GM12878 (cell line): ENCODE measurements at regions not wholly inside any gene's neighbourhood (a gene's known extent, or its start where the extent isn't known, plus 50 kb on each side); places are given as distances from the start of the nearest gene placed in this dataset.

ENCODE experiments used
- ATAC-seq: fragments of 200-7000 bp; cut with Tn5 transposase; 3 replicates; pipeline ENCODE4 v1.9.1; 2020; ENCODE audit warnings: mild to moderate bottlenecking, moderate library complexity
- BruUV-seq: library from RNA; stranded (reverse); fragments of 400-500 nt; replicated peaks from 2 replicates; lab custom pipeline; 2021; lab: Mats Ljungman, UMichigan
- CTCF ChIA-PET: fragments of 300-600 bp; sonication (Branson Sonifier 250); formaldehyde crosslinking; extraction: SDS; loops from one replicate; lab custom pipeline; 2021; ENCODE audit warnings: inconsistent platforms; lab: Yijun Ruan, JAX
- POLR2A ChIA-PET: fragments of 350-600 bp; formaldehyde crosslinking; extraction: SDS; loops from one replicate; lab custom pipeline; 2021; ENCODE audit warnings: inconsistent platforms; lab: Charles Lee
- RAD21 ChIA-PET: fragments of 300-600 bp; sonication (Branson Sonifier 250); formaldehyde crosslinking; loops from one replicate; lab custom pipeline; 2023; ENCODE audit warnings: antibody characterized with exemption; ENCODE audit not compliant: unreplicated experiment; lab: Charles Lee
- SMC1A ChIA-PET: fragments of 300-600 bp; sonication (Branson Sonifier 250); formaldehyde crosslinking; loops from one replicate; lab custom pipeline; 2023; ENCODE audit not compliant: unreplicated experiment, uncharacterized antibody; lab: Charles Lee
- DNase-seq: peaks from one replicate; pipeline ENCODE4 v3.0.0-alpha.2; 2011; ENCODE audit warnings: low read depth, low spot score
- FAIRE-seq: peaks from 3 replicates; lab custom pipeline; 2011; peaks lifted over from hg19 to GRCh38; lab: Jason Lieb, UNC
- H2AFZ ChIP-seq: 2 replicates; pipeline ENCODE4 v1.6.0; 2011; ENCODE audit warnings: low read depth, low read length, control low read depth; ENCODE audit not compliant: control insufficient read depth
- H3K27ac ChIP-seq: 2 replicates; pipeline ENCODE4 v1.5.1; 2011; ENCODE audit warnings: control low read depth; ENCODE audit not compliant: control insufficient read depth, insufficient read depth
- H3K27me3 ChIP-seq, 2 experiments: replicated peaks in 1 of 2; 2 replicates each; pipeline versions ENCODE4 v1.6.0 to v1.6.1; 2011; ENCODE audit warnings: low read length in 1 of 2; ENCODE audit not compliant: control insufficient read depth in 2 of 2, insufficient read depth in 2 of 2
- H3K36me3 ChIP-seq, 2 experiments: 2 replicates each; pipeline ENCODE4 v1.5.1; 2011; ENCODE audit warnings: low read length in 1 of 2; ENCODE audit not compliant: control insufficient read depth in 2 of 2, insufficient read depth in 2 of 2
- H3K4me1 ChIP-seq: 2 replicates; pipeline ENCODE4 v1.6.1; 2011; ENCODE audit warnings: mild to moderate bottlenecking, low read length, moderate library complexity, mixed read lengths; ENCODE audit not compliant: control insufficient read depth, insufficient read depth
- H3K4me2 ChIP-seq: 2 replicates; pipeline ENCODE4 v1.6.0; 2011; ENCODE audit warnings: control low read depth; ENCODE audit not compliant: control insufficient read depth, insufficient read depth
- H3K4me3 ChIP-seq: fragments of 200-600 bp; sonication (generic); 2 replicates; pipeline ENCODE4 v1.5.1; 2016
- H3K79me2 ChIP-seq: 2 replicates; pipeline ENCODE4 v1.6.0; 2011; ENCODE audit warnings: low read length; ENCODE audit not compliant: control insufficient read depth, insufficient read depth
- H3K9ac ChIP-seq: 2 replicates; pipeline ENCODE4 v1.8.0; 2011; ENCODE audit warnings: low read length, control low read depth, mixed read lengths; ENCODE audit not compliant: control insufficient read depth, insufficient read depth
- H3K9me3 ChIP-seq: replicated peaks from 3 replicates; pipeline ENCODE4 v1.5.1; 2011; ENCODE audit warnings: mild to moderate bottlenecking, low read length; ENCODE audit not compliant: control insufficient read depth, insufficient read depth
- H4K20me1 ChIP-seq: 2 replicates; pipeline ENCODE4 v1.6.0; 2011; ENCODE audit not compliant: control insufficient read depth, insufficient read depth
- BRCA1 ChIP-seq: IDR thresholded peaks from 2 replicates; pipeline ENCODE4 v1.6.1; 2011; ENCODE audit warnings: low read depth, low read length, improper control_type of control experiment
- POLR2AphosphoS5 ChIP-seq: IDR thresholded peaks from 2 replicates; pipeline ENCODE4 v1.6.1; 2011; ENCODE audit warnings: mild to moderate bottlenecking, low read length, inconsistent platforms
- SREBF1 ChIP-seq: IDR thresholded peaks from 2 replicates; pipeline ENCODE4 v1.6.1; 2012; ENCODE audit warnings: mild to moderate bottlenecking, low read length
- STAT1 ChIP-seq: fragments of 450-650 bp; conservative IDR thresholded peaks from 2 replicates; pipeline ENCODE4 v1.6.1; 2014; ENCODE audit warnings: antibody characterized with exemption, mild to moderate bottlenecking
- TBL1XR1 ChIP-seq: IDR thresholded peaks from 2 replicates; pipeline ENCODE4 v1.6.1; 2012; ENCODE audit warnings: low read depth, low read length, improper control_type of control experiment
- ZNF384 ChIP-seq: IDR thresholded peaks from 2 replicates; pipeline ENCODE4 v1.6.1; 2012; ENCODE audit warnings: low read depth, mild to moderate bottlenecking, low read length, improper control_type of control experiment, borderline replicate concordance
- WGBS: methylation state at CpG from one replicate; pipeline ENCODE4 v1.1.6; 2016; ENCODE audit warnings: low lambda C conversion rate; ENCODE audit not compliant: insufficient replicate concordance, insufficient coverage; ENCODE audit errors: missing lambda C conversion rate; 5-methylcytosine and 5-hydroxymethylcytosine counted together
- in situ Hi-C: fragments of 300-500 bp; cut with MboI; formaldehyde crosslinking; loops from 9 replicates; pipeline ENCODE4 v1.14.3; 2018; ENCODE audit warnings: mixed read lengths
- intact Hi-C: fragments of 100-400 bp; cut with micrococcal nuclease; formaldehyde crosslinking; loops from one replicate; pipeline ENCODE4 v1.14.2; 2022; ENCODE audit not compliant: unreplicated experiment
- TF ChIP-seq, protein P1 (sequence below): fragments of 450-650 bp; IDR thresholded peaks from 2 replicates; pipeline ENCODE4 v1.6.1; 2017; ENCODE audit warnings: antibody characterized with exemption, mild to moderate bottlenecking, moderate library complexity
- TF ChIP-seq, protein P2 (sequence below): IDR thresholded peaks from 2 replicates; pipeline ENCODE4 v1.6.1; 2011; ENCODE audit warnings: borderline replicate concordance, low read depth, mild to moderate bottlenecking, moderate library complexity, mixed read lengths, low read length; ENCODE audit not compliant: insufficient read depth; ENCODE audit errors: extremely low read length
- TF ChIP-seq, protein P3 (sequence below): fragments of 450-650 bp; IDR thresholded peaks from 2 replicates; pipeline ENCODE4 v1.6.1; 2018; ENCODE audit warnings: mild to moderate bottlenecking, low read depth, moderate library complexity; ENCODE audit not compliant: partially characterized antibody

DNA sequence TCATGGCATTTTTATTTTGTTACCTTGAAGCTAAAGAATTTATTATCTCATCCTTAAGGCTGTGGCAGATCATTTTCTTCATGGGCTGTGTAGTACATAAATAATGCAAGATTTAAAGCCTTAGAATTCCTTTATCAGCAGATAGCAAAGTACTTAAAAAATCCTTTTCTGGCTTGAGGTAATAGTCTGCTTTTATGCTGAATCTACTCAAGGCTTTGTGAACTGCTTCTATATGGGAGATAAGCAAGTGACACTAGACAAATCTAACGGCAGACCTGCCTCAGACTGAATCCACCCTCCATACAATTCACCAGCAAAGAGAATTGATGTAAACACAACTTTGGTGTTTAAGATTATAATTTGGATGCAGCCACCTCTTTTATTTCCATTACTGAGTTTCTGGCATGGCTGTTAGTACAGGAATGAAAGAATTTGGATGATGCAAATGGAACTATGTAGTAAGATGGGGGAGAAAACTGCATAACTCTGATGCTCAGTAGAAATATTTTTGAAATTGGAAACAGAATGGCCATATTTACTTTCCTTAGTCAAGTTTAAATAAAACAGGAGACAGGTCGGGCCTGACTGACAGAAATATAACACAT is 1121.5 kb downstream of the NAALADL2 start:
- FAIRE-seq: no peak

DNA sequence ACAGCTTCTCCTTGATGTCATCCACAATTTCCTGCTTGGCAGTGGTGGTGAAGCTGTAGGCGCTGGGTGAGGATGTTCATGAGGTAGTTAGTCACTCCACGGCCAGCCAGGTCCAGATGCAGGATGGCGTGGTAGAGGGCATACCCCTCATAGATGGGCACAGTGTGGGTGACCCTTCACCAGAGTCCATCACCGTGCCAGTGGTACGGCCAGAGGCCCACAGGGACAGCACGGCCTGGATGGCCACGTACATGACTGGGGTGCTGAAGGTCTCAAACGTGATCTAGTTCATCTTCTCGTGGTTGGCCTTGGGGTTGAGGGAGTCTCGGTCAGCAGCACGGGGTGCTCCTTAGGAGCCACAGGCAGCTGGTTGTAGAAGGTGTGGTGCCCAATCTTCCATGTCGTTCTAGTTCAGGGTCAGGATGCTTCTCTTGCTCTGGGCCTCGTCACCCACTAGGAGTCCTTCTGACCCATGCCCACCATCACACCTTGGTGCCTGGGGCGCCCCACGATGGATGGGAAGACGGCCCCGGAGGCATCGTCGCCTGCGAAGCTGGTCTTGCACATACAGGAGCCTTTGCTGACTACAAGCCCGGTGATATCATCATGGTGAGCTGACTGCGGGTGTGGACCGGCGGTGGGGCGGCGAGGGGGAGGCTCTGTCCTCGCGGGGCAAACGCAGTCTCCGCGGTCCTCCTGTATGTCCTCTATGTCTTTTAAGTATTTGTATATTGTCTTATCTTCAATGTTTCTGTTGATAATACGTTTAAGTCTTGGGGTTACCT is 1119.0 kb downstream of the NAALADL2 start:
- H3K79me2 ChIP-seq: no peaks in the 10 kb centered on the region
- H3K27ac ChIP-seq: no peak overlapping the region
- SMC1A ChIA-PET: no interaction called here
- H2AFZ ChIP-seq: no peak overlapping the region
- no peak for ATAC-seq
- intact Hi-C loops: no loop called here
- no peak overlapping the region for H3K4me3 ChIP-seq
- H3K4me1 ChIP-seq: no peaks in the 10 kb centered on the region
- H3K9ac ChIP-seq: no peak overlapping the region
- RAD21 ChIA-PET: no interaction called here
- WGBS: 52% methylated on average over 32 of the region's 32 CpGs
- no peaks in the 10 kb centered on the region for H3K36me3 ChIP-seq
- BruUV-seq: no TSS peak
- CTCF ChIA-PET: no interaction called here
- H3K9me3 ChIP-seq: no peaks in the 10 kb centered on the region
- H3K4me2 ChIP-seq: no peak overlapping the region
- in situ Hi-C loops: no loop called here
- no peak for FAIRE-seq
- no peaks in the 10 kb centered on the region for H4K20me1 ChIP-seq
- DNase-seq: no peak
- POLR2A ChIA-PET: no interaction called here
- H3K27me3 ChIP-seq: no peaks in the 10 kb centered on the region
- TF ChIP-seq, protein P1, sequence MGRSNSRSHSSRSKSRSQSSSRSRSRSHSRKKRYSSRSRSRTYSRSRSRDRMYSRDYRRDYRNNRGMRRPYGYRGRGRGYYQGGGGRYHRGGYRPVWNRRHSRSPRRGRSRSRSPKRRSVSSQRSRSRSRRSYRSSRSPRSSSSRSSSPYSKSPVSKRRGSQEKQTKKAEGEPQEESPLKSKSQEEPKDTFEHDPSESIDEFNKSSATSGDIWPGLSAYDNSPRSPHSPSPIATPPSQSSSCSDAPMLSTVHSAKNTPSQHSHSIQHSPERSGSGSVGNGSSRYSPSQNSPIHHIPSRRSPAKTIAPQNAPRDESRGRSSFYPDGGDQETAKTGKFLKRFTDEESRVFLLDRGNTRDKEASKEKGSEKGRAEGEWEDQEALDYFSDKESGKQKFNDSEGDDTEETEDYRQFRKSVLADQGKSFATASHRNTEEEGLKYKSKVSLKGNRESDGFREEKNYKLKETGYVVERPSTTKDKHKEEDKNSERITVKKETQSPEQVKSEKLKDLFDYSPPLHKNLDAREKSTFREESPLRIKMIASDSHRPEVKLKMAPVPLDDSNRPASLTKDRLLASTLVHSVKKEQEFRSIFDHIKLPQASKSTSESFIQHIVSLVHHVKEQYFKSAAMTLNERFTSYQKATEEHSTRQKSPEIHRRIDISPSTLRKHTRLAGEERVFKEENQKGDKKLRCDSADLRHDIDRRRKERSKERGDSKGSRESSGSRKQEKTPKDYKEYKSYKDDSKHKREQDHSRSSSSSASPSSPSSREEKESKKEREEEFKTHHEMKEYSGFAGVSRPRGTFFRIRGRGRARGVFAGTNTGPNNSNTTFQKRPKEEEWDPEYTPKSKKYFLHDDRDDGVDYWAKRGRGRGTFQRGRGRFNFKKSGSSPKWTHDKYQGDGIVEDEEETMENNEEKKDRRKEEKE: no peak
- no peak for TF ChIP-seq ZNF384
- no peak for TF ChIP-seq BRCA1
- TF ChIP-seq, protein P2, sequence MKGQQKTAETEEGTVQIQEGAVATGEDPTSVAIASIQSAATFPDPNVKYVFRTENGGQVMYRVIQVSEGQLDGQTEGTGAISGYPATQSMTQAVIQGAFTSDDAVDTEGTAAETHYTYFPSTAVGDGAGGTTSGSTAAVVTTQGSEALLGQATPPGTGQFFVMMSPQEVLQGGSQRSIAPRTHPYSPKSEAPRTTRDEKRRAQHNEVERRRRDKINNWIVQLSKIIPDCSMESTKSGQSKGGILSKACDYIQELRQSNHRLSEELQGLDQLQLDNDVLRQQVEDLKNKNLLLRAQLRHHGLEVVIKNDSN: no peak
- no peak for TF ChIP-seq STAT1
- TF ChIP-seq, protein P3, sequence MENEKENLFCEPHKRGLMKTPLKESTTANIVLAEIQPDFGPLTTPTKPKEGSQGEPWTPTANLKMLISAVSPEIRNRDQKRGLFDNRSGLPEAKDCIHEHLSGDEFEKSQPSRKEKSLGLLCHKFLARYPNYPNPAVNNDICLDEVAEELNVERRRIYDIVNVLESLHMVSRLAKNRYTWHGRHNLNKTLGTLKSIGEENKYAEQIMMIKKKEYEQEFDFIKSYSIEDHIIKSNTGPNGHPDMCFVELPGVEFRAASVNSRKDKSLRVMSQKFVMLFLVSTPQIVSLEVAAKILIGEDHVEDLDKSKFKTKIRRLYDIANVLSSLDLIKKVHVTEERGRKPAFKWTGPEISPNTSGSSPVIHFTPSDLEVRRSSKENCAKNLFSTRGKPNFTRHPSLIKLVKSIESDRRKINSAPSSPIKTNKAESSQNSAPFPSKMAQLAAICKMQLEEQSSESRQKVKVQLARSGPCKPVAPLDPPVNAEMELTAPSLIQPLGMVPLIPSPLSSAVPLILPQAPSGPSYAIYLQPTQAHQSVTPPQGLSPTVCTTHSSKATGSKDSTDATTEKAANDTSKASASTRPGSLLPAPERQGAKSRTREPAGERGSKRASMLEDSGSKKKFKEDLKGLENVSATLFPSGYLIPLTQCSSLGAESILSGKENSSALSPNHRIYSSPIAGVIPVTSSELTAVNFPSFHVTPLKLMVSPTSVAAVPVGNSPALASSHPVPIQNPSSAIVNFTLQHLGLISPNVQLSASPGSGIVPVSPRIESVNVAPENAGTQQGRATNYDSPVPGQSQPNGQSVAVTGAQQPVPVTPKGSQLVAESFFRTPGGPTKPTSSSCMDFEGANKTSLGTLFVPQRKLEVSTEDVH: no peak
- TF ChIP-seq TBL1XR1: no peak
- TF ChIP-seq POLR2AphosphoS5: no peak

More for the DNA sequence above, 1121.5 kb downstream of the NAALADL2 start:
- no peaks in the 10 kb centered on the region for H4K20me1 ChIP-seq
- no peaks in the 10 kb centered on the region for H3K9me3 ChIP-seq
- H3K36me3 ChIP-seq: no peaks in the 10 kb centered on the region
- H3K4me3 ChIP-seq: no peak overlapping the region
- ATAC-seq: no peak
- ChIA-PET SMC1A (no interaction called here), RAD21 (no interaction called here), POLR2A (no interaction called here), CTCF (no interaction called here)
- no peaks in the 10 kb centered on the region for H3K79me2 ChIP-seq
- H3K4me2 ChIP-seq: no peak overlapping the region
- no peak for TF ChIP-seq SREBF1
- H3K4me1 ChIP-seq: no peaks in the 10 kb centered on the region
- no peak for DNase-seq
- intact Hi-C loops (no loop called here), in situ Hi-C loops (no loop called here)
- no peak overlapping the region for H3K9ac ChIP-seq
- no peak overlapping the region for H2AFZ ChIP-seq
- WGBS: 18% methylated on average over 2 of the region's 2 CpGs
- BruUV-seq: no TSS peak
- no peaks in the 10 kb centered on the region for H3K27me3 ChIP-seq
- no peak overlapping the region for H3K27ac ChIP-seq
